ENCODE measurements at regions not wholly inside any gene's neighbourhood (a gene's known extent, or its start where the extent isn't known, plus 50 kb on each side); places are given as distances from the start of the nearest gene placed in this dataset.

GRCh38 chr5:163773226-163773625 lies 267.8 kb downstream of the MAT2B start:
- WGBS, 2 experiments (ENCODE audit: insufficient coverage in 1 of 2, insufficient read length in 1 of 2): 93 to 100% methylated on average over 3 to 6 of the region's 6 CpGs
- DNase-seq: no peak
- no peaks in the 10 kb centered on the region for H3K9me3 Mint-ChIP-seq
- Histone ChIP-seq H3K9me3 (ENCODE audit: control insufficient read depth, low read length) (no peaks in the 10 kb centered on the region), H3K27ac (ENCODE audit: low read depth, low read length) (no peak overlapping the region), H3K36me3 (ENCODE audit: control insufficient read depth, insufficient read depth, low read length) (no peaks in the 10 kb centered on the region), H3K4me1 (ENCODE audit: control insufficient read depth, insufficient read depth, low read length) (no peaks in the 10 kb centered on the region), H3K4me3 (ENCODE audit: low read length) (no peak overlapping the region), H3K27me3 (ENCODE audit: control insufficient read depth, insufficient read depth, low read length, poor library complexity, severe bottlenecking) (no peaks in the 10 kb centered on the region), H3K9ac (ENCODE audit: extremely low read depth, low read length, poor library complexity, severe bottlenecking) (no peak overlapping the region)
- TF ChIP-seq CTCF (conservative IDR thresholded peaks at IDR 0.05): no peak
- no peak overlapping the region for H3K27ac Mint-ChIP-seq
- peaks cover 15% of the 10 kb centered on the region for H3K4me1 Mint-ChIP-seq
- no peak overlapping the region for H3K4me3 Mint-ChIP-seq
- H3K36me3 Mint-ChIP-seq (ENCODE audit: low read depth): no peaks in the 10 kb centered on the region
- no peaks in the 10 kb centered on the region for H3K27me3 Mint-ChIP-seq (ENCODE audit: insufficient read depth)

- Mint-ChIP-seq H3K4me1 (no peaks in the 10 kb centered on the region), H3K4me3 (no peak overlapping the region), H3K27ac (no peak overlapping the region), H3K9me3 (no peaks in the 10 kb centered on the region), H3K36me3 (ENCODE audit: low read depth) (no peaks in the 10 kb centered on the region), H3K27me3 (ENCODE audit: insufficient read depth) (no peaks in the 10 kb centered on the region)
- Histone ChIP-seq H3K4me3 (ENCODE audit: low read length) (no peak overlapping the region), H3K27me3 (ENCODE audit: control insufficient read depth, insufficient read depth, low read length, poor library complexity, severe bottlenecking) (no peaks in the 10 kb centered on the region), H3K36me3 (ENCODE audit: control insufficient read depth, insufficient read depth, low read length) (no peaks in the 10 kb centered on the region), H3K4me1 (ENCODE audit: control insufficient read depth, insufficient read depth, low read length) (no peaks in the 10 kb centered on the region), H3K9ac (ENCODE audit: extremely low read depth, low read length, poor library complexity, severe bottlenecking) (no peak overlapping the region), H3K9me3 (ENCODE audit: control insufficient read depth, low read length) (no peaks in the 10 kb centered on the region), H3K27ac (ENCODE audit: low read depth, low read length) (no peak overlapping the region)
- WGBS, 2 experiments (ENCODE audit: insufficient coverage in 1 of 2, insufficient read length in 1 of 2): 90 to 94% methylated on average over 2 to 3 of the region's 3 CpGs
- no peak for TF ChIP-seq CTCF (conservative IDR thresholded peaks at IDR 0.05)
- DNase-seq: no peak
These were observed 284.5 kb downstream of the MAT2B start for GRCh38 chr5:163789870-163790269.

GRCh38 chr5:163790497-163790896 lies 285.1 kb downstream of the MAT2B start:
- no peaks in the 10 kb centered on the region for H3K36me3 ChIP-seq (ENCODE audit: control insufficient read depth, insufficient read depth, low read length)
- H3K9ac ChIP-seq (ENCODE audit: extremely low read depth, low read length, poor library complexity, severe bottlenecking): no peak overlapping the region
- Mint-ChIP-seq H3K36me3 (ENCODE audit: low read depth) (no peaks in the 10 kb centered on the region), H3K27ac (no peak overlapping the region), H3K9me3 (no peaks in the 10 kb centered on the region), H3K4me1 (no peaks in the 10 kb centered on the region), H3K27me3 (ENCODE audit: insufficient read depth) (no peaks in the 10 kb centered on the region), H3K4me3 (no peak overlapping the region)
- no peaks in the 10 kb centered on the region for H3K27me3 ChIP-seq (ENCODE audit: control insufficient read depth, insufficient read depth, low read length, poor library complexity, severe bottlenecking)
- 98 to 100% methylated on average over 1 to 2 of the region's 2 CpGs for WGBS, 2 experiments (ENCODE audit: insufficient coverage in 1 of 2, insufficient read length in 1 of 2)
- no peak for TF ChIP-seq CTCF (conservative IDR thresholded peaks at IDR 0.05)
- H3K9me3 ChIP-seq (ENCODE audit: control insufficient read depth, low read length): no peaks in the 10 kb centered on the region
- H3K27ac ChIP-seq (ENCODE audit: low read depth, low read length): no peak overlapping the region
- DNase-seq: no peak
- H3K4me1 ChIP-seq (ENCODE audit: control insufficient read depth, insufficient read depth, low read length): no peaks in the 10 kb centered on the region
- no peak overlapping the region for H3K4me3 ChIP-seq (ENCODE audit: low read length)

Measured in endodermal cell (in vitro differentiated cells).